ENCODE measurements at regions not wholly inside any gene's neighbourhood (a gene's known extent, or its start where the extent isn't known, plus 50 kb on each side); places are given as distances from the start of the nearest gene placed in this dataset.

DNA sequence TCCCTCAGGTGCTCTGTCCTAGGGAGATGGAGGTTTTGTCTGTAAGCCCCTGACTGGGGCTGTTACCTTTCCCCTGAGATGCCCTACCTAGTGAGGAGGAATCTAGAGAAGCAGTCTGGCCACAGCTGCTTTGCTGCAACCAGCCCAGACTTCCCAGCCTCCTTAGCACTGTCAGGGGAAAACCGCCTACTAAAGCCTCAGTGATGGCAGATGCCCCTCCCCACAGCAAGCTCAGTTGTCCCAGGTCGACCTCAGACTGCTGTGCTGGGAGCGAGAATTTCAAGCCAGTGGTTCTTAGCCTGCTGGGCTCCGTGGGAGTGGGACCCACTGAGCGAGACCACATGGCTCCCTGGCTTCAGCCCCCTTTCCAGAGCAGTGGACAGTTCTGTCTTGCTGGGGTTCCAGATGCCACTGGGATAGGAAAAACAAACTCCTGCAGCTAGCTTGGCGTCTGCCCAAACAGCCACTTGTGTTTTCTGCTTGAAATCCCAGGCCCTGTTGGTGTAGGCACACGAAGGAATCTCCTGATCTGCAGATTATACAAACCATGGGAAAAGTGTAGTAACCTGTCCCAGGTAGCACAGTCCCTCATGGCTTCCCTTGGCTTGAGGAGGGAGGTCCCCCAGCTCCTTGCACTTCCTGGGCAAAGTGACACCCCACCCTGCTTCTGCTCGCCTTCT, 146.4 kb upstream of the PROKR2 start (continued):
- TF ChIP-seq CHD7 (IDR thresholded peaks at IDR 0.05; ENCODE audit: insufficient replicate concordance, low read length) = no peak
- no peak for TF ChIP-seq TEAD4 (IDR thresholded peaks at IDR 0.05; ENCODE audit: low read depth, low read length)
